SK-N-SH treated with all-trans-retinoic acid at 6 μM for 48 hours (cell line): ENCODE measurements at regions not wholly inside any gene's neighbourhood (a gene's known extent, or its start where the extent isn't known, plus 50 kb on each side); places are given as distances from the start of the nearest gene placed in this dataset.

Experiments
- ATAC-seq: fragments of 200-7000 bp; cut with Tn5 transposase; 3 replicates; pipeline ENCODE4 v1.9.1; 2020; ENCODE audit warnings: mild to moderate bottlenecking, moderate library complexity
- ARNTL ChIP-seq: fragments of 450-650 bp; formaldehyde crosslinking; IDR thresholded peaks from 2 replicates; pipeline ENCODE4 v1.5.0; 2020; ENCODE audit warnings: low read depth, mild to moderate bottlenecking, moderate library complexity, borderline replicate concordance
- BACH2 ChIP-seq: fragments of 250-450 bp; sonication (Bioruptor Pico); IDR thresholded peaks from 2 replicates; pipeline ENCODE4 v1.9.0; 2021; ENCODE audit warnings: mild to moderate bottlenecking, borderline replicate concordance
- CSDC2 ChIP-seq: fragments of 250-450 bp; sonication (Bioruptor Pico); IDR thresholded peaks from 2 replicates; pipeline ENCODE4 v1.5.0; 2020; ENCODE audit warnings: mild to moderate bottlenecking, moderate library complexity
- ESRRG ChIP-seq: fragments of 250-450 bp; sonication (Bioruptor Pico); IDR thresholded peaks from 2 replicates; pipeline ENCODE4 v1.6.1; 2021; ENCODE audit warnings: mild to moderate bottlenecking
- GLIS3 ChIP-seq: fragments of 250-450 bp; sonication (Bioruptor Pico); IDR thresholded peaks from 2 replicates; pipeline ENCODE4 v1.5.0; 2020; ENCODE audit warnings: mild to moderate bottlenecking, moderate library complexity
- ISL1 ChIP-seq: fragments of 250-450 bp; sonication (Bioruptor Pico); IDR thresholded peaks from 2 replicates; pipeline ENCODE4 v2.1.2; 2022; ENCODE audit warnings: mild to moderate bottlenecking, moderate library complexity
- OSR1 ChIP-seq: fragments of 250-450 bp; sonication (Bioruptor Pico); IDR thresholded peaks from 2 replicates; pipeline ENCODE4 v1.8.0; 2022; ENCODE audit warnings: moderate library complexity, mild to moderate bottlenecking, inconsistent platforms
- PPARA ChIP-seq: fragments of 250-450 bp; sonication (Bioruptor Pico); IDR thresholded peaks from 2 replicates; pipeline ENCODE4 v1.5.0; 2020; ENCODE audit warnings: mild to moderate bottlenecking, borderline replicate concordance
- RARB ChIP-seq: fragments of 250-450 bp; sonication (Bioruptor Pico); IDR thresholded peaks from 2 replicates; pipeline ENCODE4 v1.8.0; 2021; ENCODE audit warnings: mild to moderate bottlenecking, moderate library complexity
- SNAI2 ChIP-seq: fragments of 250-450 bp; sonication (Bioruptor Pico); IDR thresholded peaks from 2 replicates; pipeline ENCODE4 v1.5.0; 2020; ENCODE audit warnings: mild to moderate bottlenecking, moderate library complexity
- TCF4 ChIP-seq: fragments of 250-450 bp; sonication (Bioruptor Pico); IDR thresholded peaks from 2 replicates; pipeline ENCODE4 v1.8.0; 2021; ENCODE audit warnings: mild to moderate bottlenecking, moderate library complexity, borderline replicate concordance
- TOX ChIP-seq: fragments of 250-450 bp; sonication (Bioruptor Pico); IDR thresholded peaks from 2 replicates; pipeline ENCODE4 v1.8.0; 2021; ENCODE audit warnings: mild to moderate bottlenecking, moderate library complexity, borderline replicate concordance
- ZNF565 ChIP-seq: fragments of 450-650 bp; formaldehyde crosslinking; conservative IDR thresholded peaks from 2 replicates; pipeline ENCODE4 v1.5.0; 2020; ENCODE audit warnings: low read depth, mild to moderate bottlenecking, moderate library complexity
- ZNF70 ChIP-seq: fragments of 450-650 bp; formaldehyde crosslinking; IDR thresholded peaks from 2 replicates; pipeline ENCODE4 v1.5.0; 2020; ENCODE audit warnings: mild to moderate bottlenecking, moderate library complexity
- ZNF8 ChIP-seq: fragments of 450-650 bp; formaldehyde crosslinking; IDR thresholded peaks from 2 replicates; pipeline ENCODE4 v1.5.0; 2020; ENCODE audit warnings: mild to moderate bottlenecking, moderate library complexity
- TF ChIP-seq, protein P1 (sequence below): fragments of 250-450 bp; sonication (Bioruptor Pico); IDR thresholded peaks from 2 replicates; pipeline ENCODE4 v1.5.1; 2021; ENCODE audit warnings: mild to moderate bottlenecking, moderate library complexity
- TF ChIP-seq, protein P2 (sequence below): fragments of 250-450 bp; sonication (Bioruptor Pico); IDR thresholded peaks from 2 replicates; pipeline ENCODE4 v1.8.0; 2021; ENCODE audit warnings: low read depth, mild to moderate bottlenecking, moderate library complexity, borderline replicate concordance
- TF ChIP-seq, protein P3 (sequence below): fragments of 250-450 bp; sonication (Bioruptor Pico); IDR thresholded peaks from 2 replicates; pipeline ENCODE4 v1.5.0; 2020; ENCODE audit warnings: mild to moderate bottlenecking, moderate library complexity
- TF ChIP-seq, protein P4 (sequence below): fragments of 250-450 bp; sonication (Bioruptor Pico); IDR thresholded peaks from 2 replicates; pipeline ENCODE4 v1.5.1; 2020; ENCODE audit warnings: low read depth, mild to moderate bottlenecking, moderate library complexity
- TF ChIP-seq, protein P5 (sequence below): fragments of 250-450 bp; sonication (Bioruptor Pico); IDR thresholded peaks from 2 replicates; pipeline ENCODE4 v1.8.0; 2020; ENCODE audit warnings: mild to moderate bottlenecking, moderate library complexity, borderline replicate concordance

DNA sequence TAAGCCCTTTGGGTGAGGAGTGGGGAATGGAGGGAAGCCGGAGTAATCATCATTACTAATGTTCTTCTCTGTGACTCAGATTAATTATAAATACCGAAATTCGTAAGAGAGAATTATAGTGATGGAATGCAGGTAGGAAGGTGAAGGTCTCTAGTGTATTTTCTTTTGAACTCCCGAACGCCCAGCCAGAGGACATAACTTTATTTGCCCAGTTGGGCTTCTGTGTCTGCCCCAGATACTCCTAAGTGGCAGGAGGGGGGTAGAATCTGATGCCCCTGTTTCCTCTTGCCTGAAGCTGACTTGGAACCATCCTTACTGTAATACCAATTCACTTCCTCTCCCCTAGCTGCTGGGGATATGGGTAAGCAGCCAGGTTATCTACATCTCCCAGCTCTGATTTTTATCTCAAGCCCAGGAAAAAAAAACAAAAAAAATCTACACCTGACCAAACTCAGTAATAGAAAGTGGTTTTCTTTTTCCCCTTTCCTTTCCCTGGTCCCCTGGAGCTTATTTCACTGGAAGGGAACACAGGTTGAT is 84.4 kb upstream of the CISTR start:
- TF ChIP-seq, protein P1, sequence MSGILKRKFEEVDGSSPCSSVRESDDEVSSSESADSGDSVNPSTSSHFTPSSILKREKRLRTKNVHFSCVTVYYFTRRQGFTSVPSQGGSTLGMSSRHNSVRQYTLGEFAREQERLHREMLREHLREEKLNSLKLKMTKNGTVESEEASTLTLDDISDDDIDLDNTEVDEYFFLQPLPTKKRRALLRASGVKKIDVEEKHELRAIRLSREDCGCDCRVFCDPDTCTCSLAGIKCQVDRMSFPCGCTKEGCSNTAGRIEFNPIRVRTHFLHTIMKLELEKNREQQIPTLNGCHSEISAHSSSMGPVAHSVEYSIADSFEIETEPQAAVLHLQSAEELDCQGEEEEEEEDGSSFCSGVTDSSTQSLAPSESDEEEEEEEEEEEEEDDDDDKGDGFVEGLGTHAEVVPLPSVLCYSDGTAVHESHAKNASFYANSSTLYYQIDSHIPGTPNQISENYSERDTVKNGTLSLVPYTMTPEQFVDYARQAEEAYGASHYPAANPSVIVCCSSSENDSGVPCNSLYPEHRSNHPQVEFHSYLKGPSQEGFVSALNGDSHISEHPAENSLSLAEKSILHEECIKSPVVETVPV = no peak
- TF ChIP-seq, protein P2, sequence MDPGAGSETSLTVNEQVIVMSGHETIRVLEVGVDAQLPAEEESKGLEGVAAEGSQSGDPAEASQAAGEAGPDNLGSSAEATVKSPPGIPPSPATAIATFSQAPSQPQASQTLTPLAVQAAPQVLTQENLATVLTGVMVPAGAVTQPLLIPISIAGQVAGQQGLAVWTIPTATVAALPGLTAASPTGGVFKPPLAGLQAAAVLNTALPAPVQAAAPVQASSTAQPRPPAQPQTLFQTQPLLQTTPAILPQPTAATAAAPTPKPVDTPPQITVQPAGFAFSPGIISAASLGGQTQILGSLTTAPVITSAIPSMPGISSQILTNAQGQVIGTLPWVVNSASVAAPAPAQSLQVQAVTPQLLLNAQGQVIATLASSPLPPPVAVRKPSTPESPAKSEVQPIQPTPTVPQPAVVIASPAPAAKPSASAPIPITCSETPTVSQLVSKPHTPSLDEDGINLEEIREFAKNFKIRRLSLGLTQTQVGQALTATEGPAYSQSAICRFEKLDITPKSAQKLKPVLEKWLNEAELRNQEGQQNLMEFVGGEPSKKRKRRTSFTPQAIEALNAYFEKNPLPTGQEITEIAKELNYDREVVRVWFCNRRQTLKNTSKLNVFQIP (CRISPR knock-in tag) = no peak
- TF ChIP-seq TOX (CRISPR knock-in tag) = no peak
- TF ChIP-seq, protein P3, sequence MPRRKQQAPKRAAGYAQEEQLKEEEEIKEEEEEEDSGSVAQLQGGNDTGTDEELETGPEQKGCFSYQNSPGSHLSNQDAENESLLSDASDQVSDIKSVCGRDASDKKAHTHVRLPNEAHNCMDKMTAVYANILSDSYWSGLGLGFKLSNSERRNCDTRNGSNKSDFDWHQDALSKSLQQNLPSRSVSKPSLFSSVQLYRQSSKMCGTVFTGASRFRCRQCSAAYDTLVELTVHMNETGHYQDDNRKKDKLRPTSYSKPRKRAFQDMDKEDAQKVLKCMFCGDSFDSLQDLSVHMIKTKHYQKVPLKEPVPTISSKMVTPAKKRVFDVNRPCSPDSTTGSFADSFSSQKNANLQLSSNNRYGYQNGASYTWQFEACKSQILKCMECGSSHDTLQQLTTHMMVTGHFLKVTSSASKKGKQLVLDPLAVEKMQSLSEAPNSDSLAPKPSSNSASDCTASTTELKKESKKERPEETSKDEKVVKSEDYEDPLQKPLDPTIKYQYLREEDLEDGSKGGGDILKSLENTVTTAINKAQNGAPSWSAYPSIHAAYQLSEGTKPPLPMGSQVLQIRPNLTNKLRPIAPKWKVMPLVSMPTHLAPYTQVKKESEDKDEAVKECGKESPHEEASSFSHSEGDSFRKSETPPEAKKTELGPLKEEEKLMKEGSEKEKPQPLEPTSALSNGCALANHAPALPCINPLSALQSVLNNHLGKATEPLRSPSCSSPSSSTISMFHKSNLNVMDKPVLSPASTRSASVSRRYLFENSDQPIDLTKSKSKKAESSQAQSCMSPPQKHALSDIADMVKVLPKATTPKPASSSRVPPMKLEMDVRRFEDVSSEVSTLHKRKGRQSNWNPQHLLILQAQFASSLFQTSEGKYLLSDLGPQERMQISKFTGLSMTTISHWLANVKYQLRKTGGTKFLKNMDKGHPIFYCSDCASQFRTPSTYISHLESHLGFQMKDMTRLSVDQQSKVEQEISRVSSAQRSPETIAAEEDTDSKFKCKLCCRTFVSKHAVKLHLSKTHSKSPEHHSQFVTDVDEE = no peak
- no peak for TF ChIP-seq ZNF565 (CRISPR knock-in tag)
- TF ChIP-seq ISL1 (CRISPR knock-in tag) = no peak
- no peak for TF ChIP-seq RARB (CRISPR knock-in tag)
- TF ChIP-seq OSR1 = no peak
- TF ChIP-seq ZNF70 (CRISPR knock-in tag) = no peak
- no peak for TF ChIP-seq CSDC2 (CRISPR knock-in tag)
- TF ChIP-seq, protein P4, sequence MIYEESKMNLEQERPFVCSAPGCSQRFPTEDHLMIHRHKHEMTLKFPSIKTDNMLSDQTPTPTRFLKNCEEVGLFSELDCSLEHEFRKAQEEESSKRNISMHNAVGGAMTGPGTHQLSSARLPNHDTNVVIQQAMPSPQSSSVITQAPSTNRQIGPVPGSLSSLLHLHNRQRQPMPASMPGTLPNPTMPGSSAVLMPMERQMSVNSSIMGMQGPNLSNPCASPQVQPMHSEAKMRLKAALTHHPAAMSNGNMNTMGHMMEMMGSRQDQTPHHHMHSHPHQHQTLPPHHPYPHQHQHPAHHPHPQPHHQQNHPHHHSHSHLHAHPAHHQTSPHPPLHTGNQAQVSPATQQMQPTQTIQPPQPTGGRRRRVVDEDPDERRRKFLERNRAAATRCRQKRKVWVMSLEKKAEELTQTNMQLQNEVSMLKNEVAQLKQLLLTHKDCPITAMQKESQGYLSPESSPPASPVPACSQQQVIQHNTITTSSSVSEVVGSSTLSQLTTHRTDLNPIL (CRISPR knock-in tag) = no peak
- TF ChIP-seq TCF4 (CRISPR knock-in tag) = no peak
- TF ChIP-seq SNAI2 (CRISPR knock-in tag) = no peak
- TF ChIP-seq ZNF8 (CRISPR knock-in tag) = no peak
- TF ChIP-seq, protein P5, sequence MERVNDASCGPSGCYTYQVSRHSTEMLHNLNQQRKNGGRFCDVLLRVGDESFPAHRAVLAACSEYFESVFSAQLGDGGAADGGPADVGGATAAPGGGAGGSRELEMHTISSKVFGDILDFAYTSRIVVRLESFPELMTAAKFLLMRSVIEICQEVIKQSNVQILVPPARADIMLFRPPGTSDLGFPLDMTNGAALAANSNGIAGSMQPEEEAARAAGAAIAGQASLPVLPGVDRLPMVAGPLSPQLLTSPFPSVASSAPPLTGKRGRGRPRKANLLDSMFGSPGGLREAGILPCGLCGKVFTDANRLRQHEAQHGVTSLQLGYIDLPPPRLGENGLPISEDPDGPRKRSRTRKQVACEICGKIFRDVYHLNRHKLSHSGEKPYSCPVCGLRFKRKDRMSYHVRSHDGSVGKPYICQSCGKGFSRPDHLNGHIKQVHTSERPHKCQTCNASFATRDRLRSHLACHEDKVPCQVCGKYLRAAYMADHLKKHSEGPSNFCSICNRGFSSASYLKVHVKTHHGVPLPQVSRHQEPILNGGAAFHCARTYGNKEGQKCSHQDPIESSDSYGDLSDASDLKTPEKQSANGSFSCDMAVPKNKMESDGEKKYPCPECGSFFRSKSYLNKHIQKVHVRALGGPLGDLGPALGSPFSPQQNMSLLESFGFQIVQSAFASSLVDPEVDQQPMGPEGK (CRISPR knock-in tag) = no peak
- TF ChIP-seq ESRRG (CRISPR knock-in tag) = no peak
- TF ChIP-seq BACH2 = no peak
- TF ChIP-seq GLIS3 (CRISPR knock-in tag) = no peak
- no peak for TF ChIP-seq ARNTL (CRISPR knock-in tag)
- no peak for TF ChIP-seq PPARA (CRISPR knock-in tag)
- no peak for ATAC-seq

DNA sequence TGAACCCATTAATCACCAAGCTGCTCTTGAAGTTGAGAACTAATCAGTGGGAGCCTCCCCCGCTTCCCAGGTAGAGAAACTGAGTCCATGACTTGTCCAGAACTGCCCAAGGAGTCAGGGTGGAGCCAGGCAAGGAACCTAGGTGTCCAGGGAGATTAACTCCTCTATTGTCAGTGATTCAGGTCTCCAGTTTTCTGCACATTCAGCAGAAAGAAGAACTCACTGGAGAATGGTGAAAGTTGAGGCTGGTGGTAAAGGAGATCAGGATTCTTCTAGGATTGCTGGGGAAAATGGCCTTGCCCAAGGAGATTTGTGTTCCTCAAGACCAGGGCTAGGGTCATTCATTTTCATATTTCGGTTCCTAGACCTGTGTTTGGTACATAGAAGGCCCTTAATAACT is 87.2 kb upstream of the CISTR start:
- no peak for ATAC-seq
- no peak for TF ChIP-seq ZNF8 (CRISPR knock-in tag)
- TF ChIP-seq CSDC2 (CRISPR knock-in tag) = no peak
- TF ChIP-seq, protein P3 = no peak
- TF ChIP-seq TOX (CRISPR knock-in tag) = no peak
- no peak for TF ChIP-seq ZNF70 (CRISPR knock-in tag)
- TF ChIP-seq RARB (CRISPR knock-in tag) = no peak
- TF ChIP-seq OSR1 = no peak
- TF ChIP-seq ESRRG (CRISPR knock-in tag) = no peak
- no peak for TF ChIP-seq GLIS3 (CRISPR knock-in tag)
- TF ChIP-seq ISL1 (CRISPR knock-in tag) = no peak
